ENCODE measurements at regions not wholly inside any gene's neighbourhood (a gene's known extent, or its start where the extent isn't known, plus 50 kb on each side); places are given as distances from the start of the nearest gene placed in this dataset.

- no peak for DNase-seq (ENCODE audit: low spot score)
These were observed 51.6 kb upstream of the KCND3 start for GRCh38 chr1:112040891-112041740.

- no peak for DNase-seq (ENCODE audit: low spot score)
These were observed 54.4 kb upstream of the KCND3 start for GRCh38 chr1:112043901-112044300.

GRCh38 chr1:112044745-112045144, 55.3 kb upstream of the KCND3 start:
- DNase-seq (ENCODE audit: low spot score): peak; percentile 2

GRCh38 chr1:112046630-112047029, 57.2 kb upstream of the KCND3 start:
- DNase-seq (ENCODE audit: low spot score): no peak

GRCh38 chr1:112048421-112048820, 59.0 kb upstream of the KCND3 start:
- no peak for DNase-seq (ENCODE audit: low spot score)

GRCh38 chr1:112054510-112054909, 65.0 kb upstream of the KCND3 start:
- DNase-seq (ENCODE audit: low spot score): no peak

GRCh38 chr1:112056354-112056753, 66.9 kb upstream of the KCND3 start:
- DNase-seq (ENCODE audit: low spot score): no peak

GRCh38 chr1:112057736-112058135, 68.3 kb upstream of the KCND3 start:
- no peak for DNase-seq (ENCODE audit: low spot score)

GRCh38 chr1:112058815-112059450, 69.5 kb upstream of the KCND3 start:
- peak; percentile 9 for DNase-seq (ENCODE audit: low spot score)

GRCh38 chr1:112059679-112060078, 70.2 kb upstream of the KCND3 start:
- no peak for DNase-seq (ENCODE audit: low spot score)

GRCh38 chr1:112060261-112060660, 70.8 kb upstream of the KCND3 start:
- no peak for DNase-seq (ENCODE audit: low spot score)

- no peak for DNase-seq (ENCODE audit: low spot score)
These were observed 71.6 kb upstream of the KCND3 start for GRCh38 chr1:112061056-112061455.

- DNase-seq (ENCODE audit: low spot score): no peak
These were observed 72.4 kb upstream of the KCND3 start for GRCh38 chr1:112061901-112062320.

- no peak for DNase-seq (ENCODE audit: low spot score)
These were observed 74.6 kb upstream of the KCND3 start for GRCh38 chr1:112063781-112064728.

GRCh38 chr1:112067989-112068388, 78.5 kb upstream of the KCND3 start:
- no peak for DNase-seq (ENCODE audit: low spot score)

GRCh38 chr1:112070677-112071076, 81.2 kb upstream of the KCND3 start:
- DNase-seq (ENCODE audit: low spot score): no peak

GRCh38 chr1:112074711-112075110, 85.2 kb upstream of the KCND3 start:
- DNase-seq (ENCODE audit: low spot score): no peak

- no peak for DNase-seq (ENCODE audit: low spot score)
These were observed 86.1 kb upstream of the KCND3 start for GRCh38 chr1:112075566-112075965.

- DNase-seq (ENCODE audit: low spot score): no peak
These were observed 90.0 kb upstream of the KCND3 start for GRCh38 chr1:112079446-112079845.

- peak; percentile 16 for DNase-seq (ENCODE audit: low spot score)
These were observed 94.0 kb upstream of the KCND3 start for GRCh38 chr1:112083487-112083886.

- no peak for DNase-seq (ENCODE audit: low spot score)
These were observed 103.3 kb upstream of the KCND3 start for GRCh38 chr1:112092656-112093371.

- DNase-seq (ENCODE audit: low spot score): no peak
These were observed 103.9 kb upstream of the KCND3 start for GRCh38 chr1:112093372-112093694.

All from HT-29 (cell line).